SJSA1 (cell line): ENCODE measurements at regions not wholly inside any gene's neighbourhood (a gene's known extent, or its start where the extent isn't known, plus 50 kb on each side); places are given as distances from the start of the nearest gene placed in this dataset.

ENCODE experiments used
- DNase-seq, 2 experiments: peaks; one replicate each; pipeline ENCODE4 v3.0.0-alpha.2; 2015 to 2020; ENCODE audit warnings: low spot score in 2 of 2, low read depth in 1 of 2
- H3K27ac ChIP-seq: fragments of 250-450 bp; sonication (Bioruptor Pico); 2 replicates; pipeline ENCODE4 v1.5.1; 2020; ENCODE audit warnings: mild to moderate bottlenecking, moderate library complexity
- H3K27me3 ChIP-seq: fragments of 250-450 bp; sonication (Bioruptor Pico); replicated peaks from 2 replicates; pipeline ENCODE4 v1.5.1; 2020; ENCODE audit warnings: mild to moderate bottlenecking, moderate library complexity
- H3K36me3 ChIP-seq: fragments of 250-450 bp; sonication (Bioruptor Pico); 2 replicates; pipeline ENCODE4 v1.5.1; 2020; ENCODE audit warnings: mild to moderate bottlenecking
- H3K4me1 ChIP-seq: fragments of 250-450 bp; sonication (Bioruptor Pico); replicated peaks from 2 replicates; pipeline ENCODE4 v1.6.1; 2021; ENCODE audit warnings: mild to moderate bottlenecking
- H3K4me3 ChIP-seq: fragments of 250-450 bp; sonication (Bioruptor Pico); 2 replicates; pipeline ENCODE4 v1.5.1; 2020; ENCODE audit warnings: mild to moderate bottlenecking
- H3K9me3 ChIP-seq: fragments of 250-450 bp; sonication (Bioruptor Pico); replicated peaks from 2 replicates; pipeline ENCODE4 v1.5.1; 2020; ENCODE audit warnings: mild to moderate bottlenecking

- peak; percentile 86 to 98 for DNase-seq
- H3K27ac ChIP-seq = peak overlapping the region; percentile 61
- peaks cover 35% of the 10 kb centered on the region for H3K4me1 ChIP-seq
Observed at GRCh38 chr16:85390511-85391174, 222.5 kb upstream of the GSE1 start.

GRCh38 chr16:85391175-85391707 lies 221.9 kb upstream of the GSE1 start:
- no peak overlapping the region for H3K4me3 ChIP-seq
- H3K27ac ChIP-seq = no peak overlapping the region
- H3K4me1 ChIP-seq = peaks cover 41% of the 10 kb centered on the region

More at GRCh38 chr16:85390511-85391174, 222.5 kb upstream of the GSE1 start:
- H3K4me3 ChIP-seq = no peak overlapping the region
- no peaks in the 10 kb centered on the region for H3K27me3 ChIP-seq
- no peaks in the 10 kb centered on the region; the same call in 1 of the 2 replicates for H3K36me3 ChIP-seq
- H3K9me3 ChIP-seq = no peaks in the 10 kb centered on the region

GRCh38 chr16:85391769-85392583 lies 221.1 kb upstream of the GSE1 start:
- no peaks in the 10 kb centered on the region for H3K9me3 ChIP-seq
- no peaks in the 10 kb centered on the region; the same call in 1 of the 2 replicates for H3K36me3 ChIP-seq
- no peaks in the 10 kb centered on the region for H3K27me3 ChIP-seq
- H3K4me3 ChIP-seq = no peak overlapping the region
- DNase-seq = peak in 1 of 2 experiments; percentile 32
- peaks cover 45% of the 10 kb centered on the region for H3K4me1 ChIP-seq
- no peak overlapping the region for H3K27ac ChIP-seq

More at GRCh38 chr16:85391175-85391707, 221.9 kb upstream of the GSE1 start:
- no peaks in the 10 kb centered on the region; the same call in 1 of the 2 replicates for H3K36me3 ChIP-seq
- peak in 1 of 2 experiments; percentile 25 for DNase-seq
- no peaks in the 10 kb centered on the region for H3K27me3 ChIP-seq
- H3K9me3 ChIP-seq = no peaks in the 10 kb centered on the region

- Histone ChIP-seq H3K27ac (no peak overlapping the region), H3K4me3 (no peak overlapping the region), H3K27me3 (no peaks in the 10 kb centered on the region), H3K36me3 (peaks cover 2% of the 10 kb centered on the region), H3K9me3 (no peaks in the 10 kb centered on the region), H3K4me1 (peaks cover 45% of the 10 kb centered on the region)
- DNase-seq = peak in 1 of 2 experiments; percentile 25
Observed at GRCh38 chr16:85392756-85393673, 220.1 kb upstream of the GSE1 start.

- DNase-seq = peak in 1 of 2 experiments; percentile 69
- peaks cover 2% of the 10 kb centered on the region for H3K36me3 ChIP-seq
- peaks cover 45% of the 10 kb centered on the region for H3K4me1 ChIP-seq
- H3K27ac ChIP-seq = no peak overlapping the region
- H3K27me3 ChIP-seq = no peaks in the 10 kb centered on the region
- no peak overlapping the region for H3K4me3 ChIP-seq
- no peaks in the 10 kb centered on the region for H3K9me3 ChIP-seq
Observed at GRCh38 chr16:85393674-85394451, 219.3 kb upstream of the GSE1 start.

GRCh38 chr16:85394456-85395206 lies 218.5 kb upstream of the GSE1 start:
- DNase-seq = peak in 1 of 2 experiments; percentile 36
- Histone ChIP-seq H3K4me1 (peaks cover 43% of the 10 kb centered on the region), H3K4me3 (no peak overlapping the region), H3K9me3 (no peaks in the 10 kb centered on the region), H3K36me3 (peaks cover 2% of the 10 kb centered on the region), H3K27me3 (no peaks in the 10 kb centered on the region), H3K27ac (no peak overlapping the region; the same call in 1 of the 2 replicates)

- Histone ChIP-seq H3K36me3 (peaks cover 2% of the 10 kb centered on the region), H3K4me1 (peaks cover 36% of the 10 kb centered on the region), H3K4me3 (no peak overlapping the region), H3K27ac (peak overlapping the region; percentile 45; the same call in 1 of the 2 replicates), H3K9me3 (peaks cover 3% of the 10 kb centered on the region), H3K27me3 (no peaks in the 10 kb centered on the region)
- DNase-seq = peak; percentile 95 to 98
Observed at GRCh38 chr16:85395207-85395912, 217.8 kb upstream of the GSE1 start.

- H3K4me1 ChIP-seq = peaks cover 30% of the 10 kb centered on the region
- no peak overlapping the region for H3K4me3 ChIP-seq
- peak in 1 of 2 experiments; percentile 43 for DNase-seq
- H3K27ac ChIP-seq = peak overlapping the region; percentile 45; the same call in 1 of the 2 replicates
- no peaks in the 10 kb centered on the region for H3K27me3 ChIP-seq
- H3K9me3 ChIP-seq = peaks cover 8% of the 10 kb centered on the region
- H3K36me3 ChIP-seq = peaks cover 2% of the 10 kb centered on the region
Observed at GRCh38 chr16:85395913-85396878, 216.9 kb upstream of the GSE1 start.

- no peak overlapping the region for H3K4me3 ChIP-seq
- peaks cover 25% of the 10 kb centered on the region for H3K4me1 ChIP-seq
- peaks cover 2% of the 10 kb centered on the region for H3K36me3 ChIP-seq
- DNase-seq = peak in 1 of 2 experiments; percentile 43
- H3K27me3 ChIP-seq = no peaks in the 10 kb centered on the region
- no peak overlapping the region for H3K27ac ChIP-seq
- peaks cover 8% of the 10 kb centered on the region for H3K9me3 ChIP-seq
Observed at GRCh38 chr16:85396879-85397871, 215.9 kb upstream of the GSE1 start.

GRCh38 chr16:85398050-85398451 lies 215.1 kb upstream of the GSE1 start:
- Histone ChIP-seq H3K36me3 (peaks cover 2% of the 10 kb centered on the region), H3K27me3 (no peaks in the 10 kb centered on the region), H3K4me3 (no peak overlapping the region), H3K27ac (no peak overlapping the region), H3K9me3 (peaks cover 8% of the 10 kb centered on the region), H3K4me1 (peaks cover 28% of the 10 kb centered on the region)
- peak in 1 of 2 experiments; percentile 37 for DNase-seq
